GM10266 (cell line): ENCODE measurements at regions not wholly inside any gene's neighbourhood (a gene's known extent, or its start where the extent isn't known, plus 50 kb on each side); places are given as distances from the start of the nearest gene placed in this dataset.

Source experiments
- DNase-seq: peaks from one replicate; pipeline ENCODE4 v3.0.0; 2012; ENCODE audit errors: extremely low spot score
- TF ChIP-seq, protein P1 (sequence below): IDR thresholded peaks from 2 replicates; pipeline ENCODE4 v1.5.1; 2012; ENCODE audit warnings: mild to moderate bottlenecking, low read depth; ENCODE audit not compliant: control insufficient read depth, insufficient read depth; ENCODE audit errors: missing control alignments

DNA sequence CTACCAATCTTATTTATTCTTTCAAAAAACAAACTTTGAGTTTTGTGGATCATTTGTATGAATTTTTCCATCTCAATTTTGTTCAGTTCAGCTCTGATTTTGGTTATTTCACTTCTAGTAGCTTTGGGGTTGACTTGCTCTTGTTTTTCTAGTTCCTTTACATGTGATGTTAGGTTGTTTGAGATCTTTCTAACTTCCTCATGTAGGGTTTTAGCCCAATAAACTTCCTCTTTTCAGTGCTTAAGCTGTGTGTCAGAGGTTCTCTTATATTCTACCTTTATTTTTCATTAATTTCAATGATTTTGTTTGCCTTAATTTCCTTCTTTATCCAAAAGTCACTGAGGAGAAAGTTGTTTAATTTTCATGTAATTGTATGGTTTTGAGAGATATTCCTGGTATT lies 860.4 kb upstream of the FBXO33 start:
- TF ChIP-seq, protein P1, sequence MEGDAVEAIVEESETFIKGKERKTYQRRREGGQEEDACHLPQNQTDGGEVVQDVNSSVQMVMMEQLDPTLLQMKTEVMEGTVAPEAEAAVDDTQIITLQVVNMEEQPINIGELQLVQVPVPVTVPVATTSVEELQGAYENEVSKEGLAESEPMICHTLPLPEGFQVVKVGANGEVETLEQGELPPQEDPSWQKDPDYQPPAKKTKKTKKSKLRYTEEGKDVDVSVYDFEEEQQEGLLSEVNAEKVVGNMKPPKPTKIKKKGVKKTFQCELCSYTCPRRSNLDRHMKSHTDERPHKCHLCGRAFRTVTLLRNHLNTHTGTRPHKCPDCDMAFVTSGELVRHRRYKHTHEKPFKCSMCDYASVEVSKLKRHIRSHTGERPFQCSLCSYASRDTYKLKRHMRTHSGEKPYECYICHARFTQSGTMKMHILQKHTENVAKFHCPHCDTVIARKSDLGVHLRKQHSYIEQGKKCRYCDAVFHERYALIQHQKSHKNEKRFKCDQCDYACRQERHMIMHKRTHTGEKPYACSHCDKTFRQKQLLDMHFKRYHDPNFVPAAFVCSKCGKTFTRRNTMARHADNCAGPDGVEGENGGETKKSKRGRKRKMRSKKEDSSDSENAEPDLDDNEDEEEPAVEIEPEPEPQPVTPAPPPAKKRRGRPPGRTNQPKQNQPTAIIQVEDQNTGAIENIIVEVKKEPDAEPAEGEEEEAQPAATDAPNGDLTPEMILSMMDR: no peak
- DNase-seq: no peak

DNA sequence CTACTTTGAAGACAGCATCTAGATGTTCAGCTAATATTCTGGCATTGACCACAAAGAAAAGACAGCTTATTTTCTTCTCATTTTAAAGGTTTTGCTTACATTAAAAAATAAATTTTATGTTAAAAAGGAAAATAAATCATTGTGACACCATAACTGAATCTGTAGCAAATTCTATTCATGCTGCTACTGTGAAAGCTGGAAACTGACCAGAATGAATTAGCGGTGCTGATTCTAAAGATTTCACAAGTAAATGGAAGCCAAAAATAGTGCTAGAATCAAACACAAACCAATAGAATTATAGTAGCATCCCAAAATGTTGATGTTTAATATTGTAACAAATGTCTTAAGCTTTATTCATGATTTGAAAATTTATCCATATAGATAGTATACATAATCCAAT lies 850.0 kb upstream of the FBXO33 start:
- DNase-seq: no peak
- TF ChIP-seq, protein P1: no peak

DNA sequence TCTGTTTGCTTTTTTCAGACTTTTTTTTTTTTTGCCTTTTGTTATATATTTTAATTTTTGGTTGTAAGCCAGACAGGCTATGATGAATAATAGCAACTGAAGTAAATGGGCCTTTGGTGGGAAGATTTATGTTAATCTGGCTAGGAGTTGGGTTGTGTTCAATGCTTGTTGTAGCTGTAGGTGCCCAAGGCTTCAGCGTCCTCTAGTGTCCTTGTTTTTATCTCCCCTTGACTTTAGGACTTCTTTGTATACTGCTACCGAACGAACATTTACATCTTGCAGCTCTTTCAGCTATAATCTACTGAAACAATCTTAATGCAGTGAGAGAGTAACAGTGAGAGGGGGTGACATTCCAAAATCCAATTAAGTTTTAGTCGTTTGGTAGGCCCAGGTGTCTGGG lies 848.4 kb upstream of the FBXO33 start:
- TF ChIP-seq, protein P1: no peak
- DNase-seq: no peak

DNA sequence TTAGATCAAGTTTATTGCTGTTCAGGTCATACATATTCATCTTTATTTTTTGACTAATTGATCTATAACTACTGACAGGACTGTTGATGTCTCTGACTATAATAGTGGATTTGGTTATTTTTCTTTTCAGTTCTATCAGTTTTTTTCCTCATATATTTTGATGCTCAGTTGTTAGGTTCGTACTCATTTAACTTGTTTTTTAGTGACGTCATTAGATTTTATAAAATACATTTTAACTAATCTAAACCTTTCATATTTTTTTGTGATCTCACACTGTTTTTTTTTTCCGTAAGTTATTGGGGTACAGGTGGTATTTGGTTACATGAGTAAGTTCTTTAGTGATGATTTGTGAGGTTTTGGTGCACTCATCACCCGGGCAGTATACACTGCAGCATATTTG lies 841.2 kb upstream of the FBXO33 start:
- TF ChIP-seq, protein P1: no peak
- DNase-seq: no peak

GRCh38 chr14:40271480-40271879 lies 839.2 kb upstream of the FBXO33 start:
- TF ChIP-seq, protein P1: no peak
- DNase-seq: no peak

DNA sequence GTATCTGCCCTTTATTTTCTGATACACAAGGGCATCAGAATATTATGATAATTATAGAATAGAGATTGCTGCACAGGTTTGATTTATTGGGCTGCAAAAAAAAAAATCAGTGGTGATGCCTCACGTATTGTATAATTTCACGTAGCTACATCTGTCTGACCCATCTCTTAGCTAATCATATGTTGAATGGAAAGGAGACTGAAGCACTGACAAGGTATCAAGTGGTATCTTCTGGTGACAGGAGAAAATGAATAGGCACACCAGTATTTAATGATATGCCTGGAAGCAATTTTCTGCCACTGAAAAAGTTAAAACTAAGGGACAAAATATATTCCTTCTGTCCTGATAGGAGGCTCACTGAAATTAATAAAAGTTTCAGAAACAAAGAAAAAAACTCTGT lies 837.2 kb upstream of the FBXO33 start:
- no peak for DNase-seq
- TF ChIP-seq, protein P1: no peak

DNA sequence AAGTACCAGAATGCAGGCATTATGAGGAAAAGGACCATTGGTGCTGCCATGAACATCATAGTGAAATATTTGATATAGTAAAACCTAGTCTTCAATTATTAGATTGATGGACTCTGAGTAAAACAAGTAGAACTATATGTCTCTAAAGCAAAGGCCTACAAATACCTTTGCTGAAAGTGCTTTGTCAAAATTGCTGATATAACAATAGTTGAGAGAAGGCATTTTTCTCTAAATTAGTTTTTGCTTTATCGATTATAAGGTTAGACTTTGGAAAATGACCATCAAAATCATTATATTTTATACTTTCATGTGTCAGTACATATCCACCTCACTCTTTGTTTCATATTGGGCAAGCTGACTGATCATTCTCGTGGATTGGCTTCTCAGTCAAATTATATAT lies 836.0 kb upstream of the FBXO33 start:
- DNase-seq: no peak
- TF ChIP-seq, protein P1: no peak
